OCI-LY3 (cell line): ENCODE measurements at regions not wholly inside any gene's neighbourhood (a gene's known extent, or its start where the extent isn't known, plus 50 kb on each side); places are given as distances from the start of the nearest gene placed in this dataset.
"Not testable (repeated sequence)": the region's sequence is repeated elsewhere in the genome, so short reads cannot be mapped to it uniquely, and the experiment has no call there.

Source experiments
- CTCF ChIP-seq: fragments of 200-600, 300-600 bp; sonication (generic); IDR thresholded peaks from 2 replicates; pipeline ENCODE4 v1.5.1; 2014; ENCODE audit warnings: antibody characterized with exemption, low read length, low read depth
- EZH2phosphoT487 ChIP-seq: fragments of 200-600 bp; shearing (Covaris generic); IDR thresholded peaks from 2 replicates; pipeline ENCODE4 v1.6.1; 2018; ENCODE audit warnings: antibody characterized with exemption, mixed run types, low read depth

- not testable (repeated sequence) for TF ChIP-seq CTCF, EZH2phosphoT487
Observed at GRCh38 chr12:72754026-72754425, 481.9 kb downstream of the TRHDE start.
